ENCODE measurements at regions not wholly inside any gene's neighbourhood (a gene's known extent, or its start where the extent isn't known, plus 50 kb on each side); places are given as distances from the start of the nearest gene placed in this dataset.

DNA sequence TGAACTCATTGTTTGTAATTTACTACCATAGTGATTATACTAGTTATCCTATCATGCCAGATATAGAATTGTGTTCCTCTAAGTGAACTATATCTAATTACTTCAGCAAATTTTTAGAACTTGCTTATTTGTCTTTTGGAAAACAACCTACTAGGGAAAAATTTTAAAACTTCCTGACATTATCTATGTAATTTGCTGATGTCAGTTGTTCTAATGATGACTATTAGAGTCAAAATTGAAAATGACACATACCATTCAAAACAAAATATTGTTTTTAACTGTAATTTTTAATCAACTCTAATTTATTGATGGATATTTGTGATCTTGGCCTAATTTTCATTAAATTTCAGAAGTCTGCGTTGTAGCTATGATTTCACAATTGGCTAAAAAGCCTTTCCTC, 106.7 kb upstream of the ROBO2 start:
- CTCF ChIA-PET, result no interaction called here
- POLR2A ChIA-PET, result no interaction called here

DNA sequence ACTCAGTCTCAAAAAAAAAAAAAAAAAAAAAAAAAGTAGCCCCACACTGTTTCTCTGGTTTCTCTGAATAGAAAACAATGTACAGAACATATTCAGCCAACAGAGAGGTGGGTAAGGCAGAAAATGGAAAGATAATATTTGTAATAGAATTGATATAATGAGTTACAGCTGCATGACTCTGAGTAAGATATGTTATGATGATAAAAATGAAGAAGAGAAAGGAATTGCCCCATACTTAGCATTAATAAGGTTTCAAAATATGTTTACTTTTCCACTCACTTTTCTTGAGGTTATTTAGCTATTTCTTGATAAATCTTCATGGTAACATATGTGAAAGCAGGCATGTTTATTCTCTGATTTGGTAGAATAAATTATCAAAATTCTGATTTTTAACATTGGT, 100.9 kb upstream of the ROBO2 start:
- ChIA-PET POLR2A (no interaction called here), CTCF (no interaction called here)

DNA sequence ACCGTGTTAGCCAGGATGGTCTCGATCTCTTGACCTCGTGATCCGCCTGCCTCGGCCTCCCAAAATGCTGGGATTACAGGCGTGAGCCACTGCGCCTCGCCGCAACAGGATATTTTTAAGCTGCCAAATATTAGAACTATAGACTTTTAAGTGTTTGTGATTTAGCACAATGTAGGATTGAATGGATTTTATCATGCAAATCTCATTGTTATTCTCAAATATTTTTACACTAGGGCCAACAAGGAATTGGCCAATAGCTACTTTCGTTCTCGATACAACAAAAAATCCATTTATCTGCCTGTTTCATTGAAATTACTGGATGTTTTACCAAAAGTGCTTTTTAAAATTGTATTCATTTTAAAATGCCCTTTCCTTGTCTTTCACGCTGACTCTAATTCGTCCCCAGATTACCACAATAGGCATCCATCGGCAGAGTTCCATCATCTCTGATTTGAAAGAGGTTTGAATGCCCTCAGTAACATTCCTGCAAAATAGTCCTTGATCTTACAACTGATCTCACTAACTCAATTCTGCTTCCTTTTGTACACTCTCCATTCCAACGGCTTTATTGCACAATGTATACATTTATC, 99.6 kb upstream of the ROBO2 start:
- POLR2A ChIA-PET, result no interaction called here
- CTCF ChIA-PET, result no interaction called here

DNA sequence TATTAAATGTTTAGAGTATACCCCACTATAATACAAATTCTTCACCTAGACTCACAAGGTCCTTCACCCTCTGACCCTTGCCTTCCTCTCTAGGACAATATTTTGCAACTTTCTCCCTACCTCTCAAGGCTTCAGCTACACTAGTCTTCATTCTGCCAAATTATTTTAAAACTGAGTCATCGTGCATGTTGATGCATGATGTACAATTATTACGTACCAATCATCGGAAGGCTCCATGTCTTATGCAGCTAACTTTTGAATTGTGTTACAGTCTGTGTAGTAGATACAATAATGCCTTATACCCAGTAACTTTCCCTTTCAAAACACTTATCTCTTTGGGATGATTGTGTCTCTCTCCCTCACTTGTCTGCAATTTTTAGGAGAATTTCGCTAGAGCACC, 98.5 kb upstream of the ROBO2 start:
- CTCF ChIA-PET, result no interaction called here
- POLR2A ChIA-PET, result no interaction called here

DNA sequence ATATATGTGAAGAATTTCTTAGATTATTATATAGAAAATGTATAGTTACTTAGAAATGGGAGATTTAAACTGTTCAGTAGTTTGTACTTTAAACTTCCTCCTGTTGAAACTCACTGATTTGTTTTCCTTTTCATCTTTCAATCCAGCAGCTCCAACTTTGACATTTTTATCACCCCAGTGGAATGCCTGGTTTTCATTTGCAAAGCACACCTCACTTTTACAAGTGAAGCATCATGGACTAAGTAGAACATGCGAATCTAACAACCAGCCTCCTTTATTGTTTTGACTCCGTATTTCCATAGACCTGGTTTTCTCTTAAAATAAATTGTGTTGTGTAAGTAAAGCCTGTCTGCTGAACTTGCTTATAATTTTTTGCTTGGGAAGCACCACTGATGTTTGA, 97.8 kb upstream of the ROBO2 start:
- CTCF ChIA-PET, result no interaction called here
- POLR2A ChIA-PET, result no interaction called here

DNA sequence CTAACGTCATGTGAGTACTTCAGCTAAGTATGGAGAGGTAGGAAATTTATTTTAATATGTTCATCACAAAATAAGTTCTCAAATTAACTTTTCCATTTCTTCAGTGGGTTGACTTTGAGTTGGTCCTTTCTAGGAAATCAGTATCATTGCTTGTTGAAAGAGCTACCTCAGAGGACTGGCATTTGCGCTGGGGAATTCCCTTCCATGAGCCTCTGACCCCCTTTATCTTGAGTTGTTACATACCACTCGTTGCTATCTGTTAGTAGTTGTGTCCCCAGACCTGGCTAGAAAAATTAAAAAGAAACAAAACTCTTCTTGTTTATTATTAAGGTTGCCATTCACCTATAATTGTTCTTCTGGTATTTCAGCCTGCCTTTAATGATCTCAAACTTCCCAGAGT, 96.8 kb upstream of the ROBO2 start:
- CTCF ChIA-PET, result no interaction called here
- POLR2A ChIA-PET, result no interaction called here

DNA sequence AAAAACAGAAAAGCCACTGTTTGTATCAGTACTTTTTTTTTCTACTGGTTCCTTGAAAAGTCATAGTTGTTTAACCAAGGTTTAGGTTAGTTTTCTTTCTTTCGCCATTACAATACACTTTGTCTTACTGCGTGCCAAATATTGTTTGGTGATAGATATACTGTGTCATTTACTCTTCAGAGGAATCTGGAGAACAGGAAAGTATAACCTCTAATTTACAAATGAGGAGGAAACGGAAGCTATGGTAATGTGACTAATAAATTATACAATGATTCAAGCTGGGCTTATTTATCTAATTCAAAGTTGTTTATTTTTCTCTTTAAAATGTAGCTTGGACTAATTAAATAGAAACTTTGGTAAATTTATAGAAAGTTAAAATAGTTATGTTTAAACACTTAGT, 96.2 kb upstream of the ROBO2 start:
- CTCF ChIA-PET, result no interaction called here
- POLR2A ChIA-PET, result no interaction called here

DNA sequence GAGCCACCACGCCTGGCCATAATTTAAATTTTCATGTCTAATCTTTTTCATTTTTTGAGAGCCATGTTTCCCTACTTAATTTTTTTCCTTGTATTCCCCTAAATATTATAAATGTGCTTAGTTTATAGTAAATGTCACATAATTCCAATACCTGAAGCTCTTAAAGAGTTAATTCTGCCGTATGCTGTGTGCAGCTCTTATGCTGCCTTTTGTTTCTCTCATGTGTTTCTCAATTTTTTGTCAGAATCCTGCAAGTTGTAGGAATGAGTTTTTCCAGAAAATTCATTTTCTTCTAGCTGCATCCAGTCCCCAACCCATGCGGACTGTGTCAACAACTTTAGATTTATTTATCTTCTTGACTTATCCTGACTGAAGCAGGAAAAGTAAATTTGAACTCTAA, 90.9 kb upstream of the ROBO2 start:
- ChIA-PET POLR2A (no interaction called here), CTCF (no interaction called here)

DNA sequence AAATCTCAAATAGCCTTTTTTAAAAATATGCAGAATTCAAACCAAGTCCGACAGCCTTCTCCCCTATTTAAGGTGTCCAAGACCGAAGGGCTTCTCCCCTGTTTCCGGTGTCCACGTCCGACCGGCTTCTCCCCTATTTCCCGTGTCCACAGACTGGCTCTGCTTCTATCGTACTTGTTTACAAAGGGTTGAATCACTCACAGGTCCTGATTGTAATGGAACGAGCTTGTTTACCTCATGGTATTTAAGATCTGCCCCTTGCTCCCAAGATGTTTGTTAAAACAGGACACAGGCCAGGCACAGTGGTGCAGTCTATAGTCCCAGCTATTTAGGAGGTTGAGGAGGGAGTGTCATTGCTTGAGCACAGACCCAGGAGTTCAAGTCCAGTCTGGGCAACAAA, 90.4 kb upstream of the ROBO2 start:
- POLR2A ChIA-PET, result no interaction called here
- CTCF ChIA-PET, result no interaction called here

DNA sequence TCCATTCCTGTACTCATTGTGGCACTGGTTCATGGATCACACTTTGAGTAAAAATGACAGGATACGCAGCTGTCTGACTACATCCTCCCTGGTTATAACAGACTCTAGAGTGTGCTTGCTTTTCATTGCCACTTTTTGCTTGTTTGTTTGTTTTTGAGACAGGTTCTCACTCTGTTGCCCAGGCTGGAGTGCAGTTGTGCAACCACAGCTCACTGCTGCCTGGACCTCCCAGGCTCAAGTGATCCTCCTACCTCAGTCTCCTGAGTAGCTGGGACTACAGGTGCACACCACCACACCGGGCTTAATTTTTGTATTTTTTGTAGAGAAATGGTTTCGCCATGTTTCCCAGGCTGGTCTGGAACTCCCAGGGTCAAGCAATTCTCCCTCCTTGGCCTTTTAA, 89.3 kb upstream of the ROBO2 start:
- ChIA-PET POLR2A (no interaction called here), CTCF (no interaction called here)

DNA sequence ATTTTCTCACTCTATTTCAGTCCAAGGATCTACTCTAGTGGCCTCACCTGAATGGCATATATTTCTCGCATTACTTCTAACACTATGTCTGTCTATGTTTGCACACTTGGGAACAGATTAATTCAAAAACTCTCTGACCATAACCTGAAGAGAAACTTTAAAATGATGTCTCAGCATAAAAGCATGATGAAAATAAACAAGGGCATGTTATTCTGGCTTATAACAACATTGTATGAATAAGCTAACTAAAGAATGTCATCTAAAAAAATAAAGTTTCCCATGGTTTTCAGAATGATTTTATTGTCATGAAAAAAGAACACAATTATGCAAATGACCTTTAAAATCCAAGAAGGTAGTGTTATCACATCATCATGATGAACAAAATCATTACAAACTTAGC, 85.5 kb upstream of the ROBO2 start:
- CTCF ChIA-PET, result no interaction called here
- POLR2A ChIA-PET, result no interaction called here

DNA sequence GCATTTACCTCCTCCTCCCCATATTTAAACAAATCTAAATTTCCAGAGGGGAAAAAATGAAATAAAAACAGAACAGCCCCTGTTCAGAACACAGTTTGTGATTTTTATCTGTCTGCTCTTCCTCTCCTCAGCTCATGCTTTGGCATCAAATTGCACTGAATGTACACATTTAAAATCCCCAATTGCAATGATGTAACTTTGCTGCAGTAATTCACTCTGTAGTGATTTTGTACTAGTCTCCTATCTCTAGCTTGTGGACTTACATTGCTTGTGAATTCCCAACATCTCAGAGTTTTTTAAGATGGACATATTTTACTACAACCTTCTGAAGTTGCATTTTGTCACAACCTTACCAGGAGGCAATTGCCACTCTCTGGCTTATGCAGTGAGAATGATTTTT, 81.6 kb upstream of the ROBO2 start:
- ChIA-PET POLR2A (no interaction called here), CTCF (no interaction called here)

DNA sequence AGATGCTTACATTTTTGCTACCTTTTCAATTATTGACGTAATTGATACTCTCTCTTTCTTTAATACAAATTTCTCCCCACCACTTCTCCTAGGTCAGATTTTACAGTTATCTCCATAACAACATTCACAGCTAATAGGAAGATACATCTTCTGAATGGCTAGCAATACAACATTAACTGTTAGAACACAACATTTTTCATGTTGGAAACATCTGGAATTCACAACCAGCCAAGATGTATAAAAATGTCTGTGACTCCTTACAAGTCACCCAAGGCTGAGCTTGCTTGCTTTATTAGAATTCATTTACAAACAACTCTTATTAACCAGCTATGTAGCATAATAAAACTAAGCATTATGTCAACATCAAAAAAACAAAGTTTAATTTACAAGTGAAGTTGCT, 81.0 kb upstream of the ROBO2 start:
- CTCF ChIA-PET, result no interaction called here
- POLR2A ChIA-PET, result no interaction called here

DNA sequence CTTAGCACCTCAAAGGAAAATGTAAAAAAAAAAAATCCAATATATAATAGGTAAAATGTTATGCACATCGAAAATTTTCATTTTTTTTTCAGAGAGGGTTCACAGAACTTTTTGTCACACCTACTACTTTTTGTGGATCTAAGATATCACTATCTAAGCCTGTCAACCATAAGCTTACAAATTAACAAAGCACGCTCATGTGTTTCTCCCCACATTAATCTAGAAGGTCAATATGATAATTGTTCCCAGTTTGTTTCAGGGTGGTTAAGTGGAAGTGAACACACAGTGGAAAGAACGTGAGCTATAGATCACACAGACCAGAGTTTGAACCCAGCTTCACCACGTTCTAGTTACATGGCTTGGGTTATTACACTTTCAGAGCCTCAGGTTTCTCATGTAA, 78.6 kb upstream of the ROBO2 start:
- CTCF ChIA-PET, result no interaction called here
- POLR2A ChIA-PET, result no interaction called here

DNA sequence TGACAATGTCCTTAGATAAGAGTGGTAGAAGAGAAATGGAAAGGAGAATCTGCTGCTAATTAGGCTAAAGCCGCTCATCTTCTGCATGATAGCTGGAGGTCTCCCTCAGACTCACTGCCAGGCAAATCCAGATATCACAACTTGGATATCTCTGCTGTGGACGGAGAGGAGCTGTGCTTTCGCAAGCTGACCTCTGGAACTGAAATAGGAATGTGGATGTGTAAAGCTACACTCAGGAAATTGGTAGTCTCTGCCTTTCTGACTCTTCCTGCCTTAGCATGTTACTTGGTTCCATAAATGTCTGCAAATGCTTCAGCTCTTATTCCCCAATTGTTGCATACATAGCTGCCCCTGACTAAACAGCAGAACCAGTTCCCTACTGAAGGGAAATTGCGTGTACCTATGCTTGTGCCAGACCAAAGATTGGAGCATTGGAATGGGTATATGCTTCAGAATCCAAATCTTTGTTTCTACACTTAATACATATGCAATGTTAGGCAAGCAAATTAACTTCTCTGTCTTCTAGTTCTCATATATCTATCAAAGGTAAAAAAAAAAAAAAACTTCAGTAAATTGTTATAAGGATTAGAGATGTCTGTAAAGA, 74.7 kb upstream of the ROBO2 start:
- CTCF ChIA-PET, result no interaction called here
- POLR2A ChIA-PET, result no interaction called here

DNA sequence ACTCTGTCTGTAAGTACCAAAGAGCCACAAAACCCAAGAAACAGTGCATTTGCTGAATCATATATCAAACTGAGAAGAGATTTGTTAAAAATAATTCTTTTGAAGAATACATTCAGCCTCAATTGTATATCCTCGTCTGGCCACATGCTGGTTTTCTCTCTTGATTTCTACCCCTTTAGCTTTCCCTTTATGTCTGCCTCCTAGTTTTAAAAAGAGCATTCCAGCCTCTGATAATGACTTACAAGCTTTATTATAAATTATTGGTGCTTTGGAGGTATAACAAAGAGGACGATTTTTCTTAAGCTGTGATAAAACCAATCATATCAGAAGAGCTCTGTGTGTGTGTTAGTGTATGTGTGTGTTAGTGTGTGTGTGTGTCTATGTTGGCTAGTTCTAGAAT, 70.4 kb upstream of the ROBO2 start:
- POLR2A ChIA-PET, result no interaction called here
- CTCF ChIA-PET, result no interaction called here

DNA sequence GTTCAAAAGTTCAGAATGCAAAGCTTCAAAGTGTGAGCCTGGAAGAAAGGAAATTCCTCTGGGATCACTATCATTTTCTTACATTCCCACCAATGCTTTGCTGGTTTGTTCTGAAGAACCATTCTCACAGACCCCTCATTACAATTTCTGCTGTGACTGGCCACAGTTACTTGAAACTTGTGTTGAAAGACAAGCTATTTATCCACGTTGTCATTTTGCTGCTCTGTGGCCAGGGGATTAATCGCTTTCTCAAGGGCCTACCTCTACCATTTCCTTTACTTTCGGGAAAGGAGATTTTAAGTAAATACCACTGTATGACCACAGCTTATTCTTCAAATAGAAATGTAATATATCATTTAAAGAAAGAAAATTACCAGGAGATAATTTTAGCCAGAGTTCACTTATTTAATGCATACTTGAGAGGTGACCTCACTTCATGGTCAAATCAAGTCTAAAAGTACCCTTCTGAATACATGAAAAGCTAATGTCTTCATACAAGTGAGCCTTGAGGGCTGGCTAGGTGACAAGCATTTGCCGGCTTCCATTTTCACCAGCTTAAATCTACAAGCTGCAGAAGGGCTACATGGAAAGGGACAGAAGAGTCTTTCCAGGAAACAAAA, 69.8 kb upstream of the ROBO2 start:
- CTCF ChIA-PET, result no interaction called here
- POLR2A ChIA-PET, result no interaction called here

DNA sequence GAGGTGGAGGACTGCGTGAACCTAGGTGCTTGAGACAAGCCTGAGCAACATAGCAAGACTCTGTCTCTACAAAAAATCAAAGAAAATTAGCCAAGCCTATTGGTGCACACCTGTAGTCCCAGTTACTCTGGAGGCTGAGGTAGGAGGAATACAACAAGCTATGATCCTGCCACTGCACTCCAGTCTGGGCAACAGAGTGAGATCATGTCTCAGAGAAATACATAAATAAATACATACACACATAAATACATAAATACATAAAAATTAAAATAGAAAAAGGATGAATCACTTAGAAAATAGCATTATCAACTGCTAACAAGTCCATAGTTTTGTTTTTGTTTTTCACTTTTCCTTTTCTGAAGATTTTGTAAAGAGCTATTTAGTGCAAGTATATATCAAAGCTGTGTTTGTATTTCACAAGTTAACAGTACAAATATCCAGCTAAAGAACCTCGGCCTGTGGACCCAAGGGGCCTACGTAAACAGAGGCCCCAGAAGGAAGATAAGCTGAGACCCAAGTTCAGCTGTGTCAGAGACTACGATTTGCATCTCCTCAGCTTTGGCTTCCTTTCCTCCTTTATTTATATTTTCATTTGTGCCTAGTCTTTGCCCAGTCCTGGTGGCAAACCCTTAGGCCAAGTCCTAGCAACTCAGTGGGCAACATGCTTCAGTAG, 67.1 kb upstream of the ROBO2 start:
- CTCF ChIA-PET, result no interaction called here
- POLR2A ChIA-PET, result no interaction called here

DNA sequence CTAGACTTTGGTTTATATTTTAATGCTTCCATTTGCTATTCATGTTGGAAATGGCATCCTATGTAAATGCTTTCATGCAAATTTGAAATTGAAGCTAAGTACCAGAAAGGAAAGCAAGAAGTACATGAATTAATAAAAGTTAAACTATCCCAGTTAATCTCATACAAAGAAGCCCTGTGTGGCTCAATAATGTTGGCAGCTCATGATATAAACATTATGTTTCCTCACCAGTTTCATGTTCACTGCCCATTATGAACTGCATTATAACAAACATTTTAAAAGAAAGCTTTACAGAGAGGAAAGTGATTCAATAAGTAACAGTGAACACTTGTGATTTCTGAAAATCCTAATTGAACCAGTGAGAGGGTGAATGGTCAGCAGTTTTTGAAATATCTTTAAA, 62.9 kb upstream of the ROBO2 start:
- CTCF ChIA-PET, result no interaction called here
- POLR2A ChIA-PET, result no interaction called here

DNA sequence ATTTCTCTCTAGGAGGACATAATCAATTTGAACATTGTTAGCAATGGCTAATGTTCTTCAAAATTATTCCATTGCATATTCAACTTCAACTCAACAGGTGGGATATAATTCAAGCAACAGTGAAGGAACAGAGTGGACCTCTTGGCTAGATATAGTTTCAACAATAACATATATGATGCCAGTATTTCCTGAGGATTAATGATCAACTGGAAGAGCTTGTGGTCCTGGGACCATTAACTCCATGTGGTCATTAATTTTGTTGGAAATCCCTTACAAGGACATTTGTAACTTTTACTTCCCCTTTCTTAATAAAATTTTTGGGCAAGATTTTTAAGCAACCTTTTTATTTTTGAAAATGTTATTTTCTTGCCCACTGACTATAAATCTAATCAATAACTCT, 54.3 kb upstream of the ROBO2 start:
- POLR2A ChIA-PET, result no interaction called here
- CTCF ChIA-PET, result no interaction called here

DNA sequence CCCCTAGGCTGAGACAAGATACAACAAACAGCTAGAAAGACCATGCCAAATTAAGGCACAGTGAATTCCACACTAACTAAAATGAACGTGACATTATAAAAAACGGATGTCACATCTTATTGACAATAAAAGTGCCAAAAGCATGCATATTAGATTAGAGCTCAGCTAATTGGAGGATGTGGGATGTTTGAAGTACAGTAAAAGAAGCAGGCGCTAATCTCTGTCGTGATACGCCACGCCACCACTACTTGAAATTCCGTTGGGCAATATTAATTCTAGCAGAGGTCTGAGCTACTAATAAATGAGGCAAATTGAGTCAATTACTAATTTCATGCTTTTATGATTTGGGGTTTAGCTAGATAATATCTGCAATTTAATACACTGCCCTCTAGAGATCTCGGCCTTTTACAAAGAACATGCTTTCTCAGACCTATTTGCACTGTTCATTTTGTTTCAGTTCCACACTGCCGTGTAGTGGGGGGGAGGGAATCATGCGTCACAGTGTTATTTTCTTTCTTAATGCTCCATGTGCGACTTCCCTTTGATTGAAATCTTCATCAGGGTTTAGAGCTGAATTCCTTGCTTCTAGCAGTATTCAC, 52.9 kb upstream of the ROBO2 start:
- ChIA-PET CTCF (no interaction called here), POLR2A (no interaction called here)
